HG03558 (cell line): ENCODE measurements at regions not wholly inside any gene's neighbourhood (a gene's known extent, or its start where the extent isn't known, plus 50 kb on each side); places are given as distances from the start of the nearest gene placed in this dataset.
"Not testable (repeated sequence)": the region's sequence is repeated elsewhere in the genome, so short reads cannot be mapped to it uniquely, and the experiment has no call there.

Source experiments
- ATAC-seq: cut with Tn5 transposase; IDR thresholded peaks from one replicate; pipeline ENCODE4 v1.9.1; 2021; ENCODE audit warnings: moderate number of reproducible peaks; ENCODE audit not compliant: unreplicated experiment; ENCODE audit errors: extremely low read depth

DNA sequence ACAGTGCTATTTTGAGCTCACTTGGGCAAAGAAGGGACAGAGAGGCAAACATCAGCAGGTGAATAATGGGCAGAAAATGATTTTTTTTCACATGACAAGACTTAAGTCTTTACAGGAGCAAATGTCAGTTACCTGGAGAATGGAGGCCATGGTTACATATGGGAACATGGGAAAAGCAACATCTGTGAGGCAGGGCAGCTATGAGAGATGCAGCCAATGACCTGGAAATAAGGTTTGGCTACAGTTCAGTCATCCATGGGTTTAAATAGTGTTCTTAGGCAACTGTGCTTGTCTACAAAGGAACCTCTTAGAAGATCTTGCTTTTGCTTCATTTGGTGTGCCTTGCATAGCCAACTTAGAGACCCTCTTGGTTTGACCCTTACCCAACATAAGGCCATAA is 490.2 kb upstream of the LCORL start:
- ATAC-seq = no peak

DNA sequence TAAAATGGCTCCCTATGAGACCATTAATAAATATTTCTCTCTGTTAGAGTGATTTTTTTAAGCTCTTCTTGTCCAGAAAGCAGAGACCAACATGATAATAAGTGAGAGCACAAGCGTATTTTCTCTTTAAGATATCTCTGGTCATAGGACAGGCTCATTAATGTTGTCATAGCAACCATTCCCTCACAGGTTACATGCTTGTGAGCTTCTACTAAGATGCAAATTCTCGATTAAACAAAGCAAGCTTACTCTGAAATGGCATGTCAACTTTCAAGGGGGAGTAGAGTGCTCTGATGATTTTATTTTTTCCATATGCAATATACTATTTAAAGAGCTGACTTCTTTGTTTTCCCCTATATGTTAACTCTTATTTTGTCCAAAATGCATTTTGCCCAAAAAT is 487.2 kb upstream of the LCORL start:
- no peak for ATAC-seq

DNA sequence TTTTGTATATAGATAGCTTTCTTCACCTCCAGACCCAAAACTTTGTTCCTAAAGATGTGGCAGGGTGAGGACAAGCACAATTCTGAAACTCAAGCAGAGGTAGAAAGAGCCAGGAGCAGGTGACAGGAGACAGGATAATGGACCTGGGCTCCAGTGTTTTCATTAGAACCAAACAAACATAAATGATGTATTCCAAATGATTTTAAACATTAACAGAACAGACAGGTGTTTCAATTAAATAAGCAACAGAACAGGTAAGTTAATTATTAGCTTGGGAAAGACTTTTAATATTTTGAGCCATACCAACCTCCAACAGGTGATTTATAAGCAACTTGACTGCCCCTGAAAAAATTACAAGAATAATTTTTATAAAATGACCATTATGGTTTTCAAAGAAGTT is 459.4 kb upstream of the LCORL start:
- ATAC-seq = no peak

DNA sequence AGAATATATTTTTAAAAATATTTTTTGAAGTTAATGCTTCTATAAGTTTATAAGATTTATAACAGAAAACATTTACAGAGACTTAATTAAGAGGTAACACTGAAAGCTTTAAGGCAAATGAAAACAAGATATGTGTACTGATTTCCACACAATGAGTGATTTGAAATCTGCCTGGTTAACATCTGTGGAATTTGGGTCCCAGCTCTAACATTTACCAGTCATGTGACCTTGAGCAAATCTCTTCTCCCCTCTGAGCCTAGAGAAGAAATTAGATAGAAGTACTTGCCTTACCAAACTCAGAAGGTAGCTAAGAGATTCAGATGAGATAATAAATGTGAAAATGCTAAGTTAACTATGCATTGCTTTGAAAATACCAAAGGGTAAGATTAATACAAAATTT is 458.8 kb upstream of the LCORL start:
- ATAC-seq = no peak

DNA sequence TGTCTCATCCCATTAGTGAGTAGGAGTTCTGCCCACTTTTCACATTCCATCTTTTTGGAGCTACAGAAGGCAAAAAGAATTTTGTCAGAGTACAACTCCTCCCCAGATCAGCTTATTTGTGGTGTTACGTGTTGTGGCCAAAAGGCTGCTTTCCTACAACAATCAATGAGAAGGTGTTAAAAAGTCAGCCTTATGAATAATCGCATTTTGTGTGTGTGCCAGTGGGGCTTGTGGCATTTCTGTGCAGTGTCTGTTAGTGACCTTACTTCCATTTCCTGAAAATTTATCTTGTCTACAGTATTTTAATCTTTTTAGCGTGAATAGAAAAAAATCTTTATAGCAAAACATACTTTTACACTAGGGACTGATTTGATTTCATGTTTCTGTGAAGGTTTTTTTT is 458.3 kb upstream of the LCORL start:
- ATAC-seq = no peak

DNA sequence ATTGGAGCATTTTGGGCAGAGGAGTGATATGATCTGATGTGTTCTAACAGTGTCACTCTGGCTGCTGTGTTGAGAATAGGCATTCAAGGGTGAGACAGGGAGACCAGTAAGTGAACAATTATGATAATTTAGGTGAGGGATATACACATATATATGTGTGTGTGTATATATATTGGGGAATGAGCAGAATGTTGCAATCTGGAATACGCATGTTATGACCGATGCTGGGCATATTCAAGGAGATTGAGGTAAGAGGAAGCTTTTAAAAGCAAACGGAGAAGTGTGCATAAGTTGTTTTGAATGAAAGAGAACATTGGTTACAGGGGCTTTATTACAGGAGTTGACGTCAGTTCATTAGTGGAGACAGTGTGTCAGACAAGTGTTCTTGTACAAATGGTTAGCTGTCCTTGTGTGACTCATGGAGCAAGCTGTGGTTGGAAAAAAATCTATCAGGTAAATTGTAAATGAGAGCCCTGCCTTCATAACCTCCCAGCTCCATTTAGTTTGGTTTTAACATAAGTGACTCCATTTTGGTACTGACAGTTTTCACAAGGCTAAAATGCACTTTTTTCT is 442.5 kb upstream of the LCORL start:
- no peak for ATAC-seq

DNA sequence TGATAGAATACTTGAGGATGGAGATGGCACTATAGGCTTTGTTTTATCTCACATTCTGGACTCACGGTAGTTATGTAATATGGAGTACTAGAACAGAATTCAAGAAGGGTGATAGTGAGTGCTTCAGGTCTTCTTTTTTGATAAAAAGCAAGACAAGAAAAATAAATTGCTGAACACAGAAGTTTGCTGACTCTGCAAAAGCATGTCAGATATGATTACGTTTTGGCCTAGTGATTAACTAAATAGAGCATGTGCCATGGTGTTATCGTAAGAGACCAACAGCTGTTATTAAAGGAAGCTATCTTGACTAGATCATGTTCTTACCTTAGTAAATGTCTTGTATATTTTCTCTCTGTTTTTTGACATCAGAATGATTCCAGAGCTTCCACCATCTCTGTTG is 436.9 kb upstream of the LCORL start:
- no peak for ATAC-seq

DNA sequence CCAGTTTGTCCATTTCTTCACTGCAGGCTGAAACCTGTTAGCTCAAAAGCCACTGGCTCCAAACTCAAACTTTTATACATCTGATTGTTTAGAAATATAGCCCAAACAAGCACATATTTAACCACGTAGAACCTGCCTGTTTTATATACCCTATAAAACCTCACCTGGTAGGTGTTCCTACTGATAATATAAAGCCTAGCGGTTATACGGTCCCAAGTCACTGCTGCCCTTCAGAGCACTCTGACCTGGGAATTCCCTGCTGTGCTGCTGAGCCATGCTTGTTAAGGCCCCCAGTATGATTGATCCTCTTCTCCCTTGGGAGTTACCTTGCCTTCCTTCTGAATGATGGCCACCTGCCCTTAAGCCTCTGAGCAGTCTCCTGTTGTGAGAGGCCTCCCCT is 432.8 kb upstream of the LCORL start:
- no peak for ATAC-seq

DNA sequence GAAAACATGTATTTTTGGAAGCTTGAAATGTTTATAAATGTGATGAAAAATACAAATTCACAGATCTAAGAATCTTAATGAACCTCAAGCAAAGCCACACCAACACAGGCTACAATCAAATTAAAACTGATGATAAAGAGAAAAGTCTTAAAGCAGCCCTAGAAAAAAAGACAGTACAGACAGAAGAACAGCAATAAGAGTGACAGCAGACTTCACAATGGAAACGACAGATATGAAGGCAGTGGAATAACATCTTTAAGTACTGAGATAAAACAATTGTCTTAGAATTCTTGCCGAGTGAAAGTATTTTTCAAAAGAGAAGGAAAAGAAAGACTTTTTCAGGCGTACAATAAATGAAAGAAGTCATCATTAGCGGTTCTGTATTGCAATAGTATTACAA is 423.6 kb upstream of the LCORL start:
- no peak for ATAC-seq

DNA sequence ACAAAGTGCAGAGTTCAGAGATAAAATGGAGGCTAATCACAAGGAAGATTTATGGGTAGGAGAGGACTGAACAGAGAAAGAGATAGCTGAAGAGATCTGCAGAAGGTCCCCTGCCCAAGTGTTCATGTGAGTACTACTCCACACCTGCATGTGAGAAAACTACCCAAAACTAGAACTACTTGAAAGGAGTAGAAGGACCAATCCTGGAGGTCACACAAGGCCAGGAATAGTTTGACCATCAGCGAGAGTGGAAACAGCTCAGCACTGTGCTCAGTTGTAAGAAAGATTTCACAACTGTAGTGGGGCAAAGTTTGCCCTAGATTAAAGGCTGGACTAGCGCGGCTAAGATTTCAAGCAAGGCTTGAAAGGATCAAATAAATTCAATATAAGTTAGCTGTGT is 422.7 kb upstream of the LCORL start:
- no peak for ATAC-seq

DNA sequence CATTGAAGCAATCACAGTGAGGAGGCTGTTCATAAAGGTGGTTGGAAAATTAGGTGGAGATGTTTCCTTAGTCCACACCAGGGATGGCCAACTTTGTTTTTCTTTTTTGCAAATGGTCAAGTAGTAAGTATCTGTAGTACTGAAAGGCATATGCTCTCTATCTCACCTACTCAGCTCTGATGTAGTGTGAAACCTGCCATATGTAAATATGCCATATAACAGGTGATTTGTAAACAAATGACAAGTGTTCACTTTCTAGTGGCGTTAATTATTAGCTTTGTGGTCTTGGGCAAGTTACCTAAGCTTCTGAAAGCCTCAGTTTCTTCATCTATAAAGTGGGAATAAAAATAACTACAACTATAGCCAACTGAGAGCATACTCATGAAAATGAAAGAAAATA is 421.4 kb upstream of the LCORL start:
- ATAC-seq = no peak

DNA sequence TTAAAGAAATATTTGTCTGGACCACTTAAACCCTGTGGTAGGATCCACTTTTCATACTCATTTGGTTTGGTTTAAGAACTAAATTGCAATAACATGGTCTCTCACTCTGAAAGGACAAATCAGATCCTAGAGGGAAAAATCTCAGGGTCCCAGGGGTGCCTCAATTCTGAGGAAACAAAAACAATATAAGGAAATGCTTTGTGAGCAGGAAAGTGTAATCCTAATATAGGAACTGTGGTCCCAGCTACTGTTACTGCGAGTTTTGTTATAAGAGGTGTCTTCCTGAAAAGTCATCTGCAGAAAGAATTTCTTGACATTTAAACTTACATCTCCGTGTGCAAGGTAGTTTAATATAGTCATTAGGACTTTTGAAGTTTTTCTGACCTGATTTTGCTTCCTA is 420.1 kb upstream of the LCORL start:
- no peak for ATAC-seq

DNA sequence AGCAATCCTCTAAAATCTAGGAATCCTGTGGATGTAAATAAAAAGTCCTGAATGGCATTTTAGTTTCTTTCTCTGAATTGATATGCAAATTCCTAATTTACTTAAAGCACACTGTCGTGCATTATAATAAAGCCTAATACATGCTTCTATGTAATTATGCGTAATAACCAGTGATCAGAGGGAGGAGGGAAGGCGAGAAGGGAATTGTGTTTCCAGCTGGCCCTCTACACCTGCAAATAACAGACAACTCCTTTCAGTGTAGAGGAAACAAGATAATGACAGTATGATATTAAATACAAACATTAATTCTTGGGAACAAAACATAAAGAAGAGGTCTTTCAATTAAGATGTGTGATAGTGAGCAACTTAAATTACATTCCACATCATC is 419.6 kb upstream of the LCORL start:
- ATAC-seq = no peak

DNA sequence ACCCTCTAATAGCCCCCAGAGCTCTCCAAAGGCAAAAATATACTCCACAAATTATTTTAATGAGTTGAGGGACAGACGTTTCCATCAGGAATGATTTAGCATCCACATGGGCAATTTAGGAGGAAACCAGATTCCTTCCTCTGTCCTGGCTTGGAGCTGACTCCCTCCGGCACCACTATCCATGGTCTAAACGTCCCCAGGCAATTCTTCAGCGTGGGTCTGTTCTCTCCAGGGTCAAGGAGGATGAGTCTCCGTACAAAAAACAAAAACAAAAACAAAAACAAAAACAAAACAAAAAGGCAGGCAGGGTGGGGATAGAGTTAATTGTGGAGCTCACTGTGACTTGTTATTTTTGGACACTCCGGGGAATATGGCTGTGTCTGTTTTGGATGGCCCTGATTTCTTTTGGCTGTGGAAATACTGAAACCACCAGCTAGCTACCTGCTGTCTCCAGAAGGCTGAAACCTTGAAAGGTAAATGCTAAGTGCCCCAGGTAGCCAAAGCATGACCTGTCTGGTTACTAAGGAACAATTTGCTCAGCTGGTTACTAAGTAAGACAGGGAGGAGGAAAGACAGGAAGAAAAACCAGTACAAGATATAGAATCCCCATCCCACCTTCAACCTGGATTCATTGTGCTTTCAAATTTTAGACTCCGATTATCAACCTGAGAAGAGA is 419.1 kb upstream of the LCORL start:
- no peak for ATAC-seq

DNA sequence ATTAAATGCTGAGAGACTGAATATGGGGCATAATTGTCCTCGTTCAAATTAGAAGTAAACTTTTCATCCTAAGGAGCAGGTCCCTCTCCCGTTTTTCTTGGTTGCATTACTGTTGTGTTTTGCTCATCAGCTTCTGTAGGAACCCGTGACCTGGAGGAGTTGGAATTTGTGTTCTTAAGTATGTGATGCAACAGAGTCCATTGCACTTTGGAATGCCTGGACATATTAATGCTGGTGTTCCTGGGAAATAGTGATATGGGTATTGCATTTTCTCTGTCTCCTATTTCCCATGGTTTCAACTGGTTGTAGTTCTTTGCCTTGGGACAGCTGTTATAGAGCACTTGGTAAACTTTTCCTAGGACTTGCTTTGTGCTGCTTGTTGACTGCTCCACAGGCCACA is 417.8 kb upstream of the LCORL start:
- no peak for ATAC-seq

DNA sequence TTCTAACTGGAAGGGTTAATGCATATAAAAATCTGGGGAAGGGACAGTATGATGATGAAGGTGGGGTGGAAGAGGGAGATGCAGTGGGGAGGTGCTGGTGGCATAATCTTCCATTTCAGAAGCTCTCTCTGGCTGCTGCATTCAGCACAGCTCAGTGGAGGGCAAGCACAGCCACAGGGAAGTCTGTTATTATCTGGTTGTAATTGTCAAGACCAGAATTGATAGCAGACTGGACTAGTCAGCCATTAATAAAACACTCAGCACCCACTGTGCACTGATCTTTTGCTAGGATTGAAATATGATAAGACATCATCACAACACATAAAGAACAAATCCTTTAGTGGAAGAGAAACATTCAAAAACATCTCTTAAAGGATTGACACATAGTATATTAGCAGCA is 414.2 kb upstream of the LCORL start:
- no peak for ATAC-seq

DNA sequence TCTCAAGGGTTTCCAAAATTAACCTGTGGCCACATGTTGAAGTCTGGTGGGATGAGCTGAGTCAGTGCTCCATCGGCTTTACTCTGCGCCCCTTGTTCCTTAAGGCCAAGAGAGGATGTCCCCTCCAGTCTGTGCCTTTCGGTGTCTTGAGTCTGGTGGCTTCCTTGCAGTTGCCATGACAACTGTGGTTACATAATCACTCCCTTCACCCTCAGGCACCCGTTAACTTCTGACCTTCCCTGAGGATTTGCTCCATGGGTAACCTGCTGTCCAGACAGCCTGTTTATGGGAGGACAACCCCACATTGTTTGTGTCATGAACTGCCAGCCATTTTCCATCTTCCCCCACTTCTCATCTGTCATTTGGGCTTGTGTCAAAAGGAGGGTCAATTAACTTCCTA is 401.1 kb upstream of the LCORL start:
- ATAC-seq = no peak

DNA sequence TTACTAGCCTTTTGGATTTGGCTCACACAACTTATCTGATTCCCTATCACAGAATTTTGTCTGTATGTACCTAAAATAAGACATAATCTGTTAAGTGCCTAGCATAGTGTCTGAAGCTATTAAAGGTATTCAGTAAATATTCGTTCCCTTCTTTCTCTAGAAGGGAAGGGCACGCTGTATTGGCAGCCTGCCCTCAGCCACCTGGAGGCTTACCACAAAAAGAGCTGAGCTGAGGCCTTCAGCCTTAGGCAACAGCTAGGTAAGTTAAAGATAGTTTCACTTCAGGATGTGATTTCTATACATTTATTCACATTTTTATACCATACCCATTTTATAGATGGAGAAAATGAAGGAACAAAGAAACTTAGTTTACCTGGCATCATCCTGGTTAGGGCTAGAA is 400.0 kb upstream of the LCORL start:
- no peak for ATAC-seq

DNA sequence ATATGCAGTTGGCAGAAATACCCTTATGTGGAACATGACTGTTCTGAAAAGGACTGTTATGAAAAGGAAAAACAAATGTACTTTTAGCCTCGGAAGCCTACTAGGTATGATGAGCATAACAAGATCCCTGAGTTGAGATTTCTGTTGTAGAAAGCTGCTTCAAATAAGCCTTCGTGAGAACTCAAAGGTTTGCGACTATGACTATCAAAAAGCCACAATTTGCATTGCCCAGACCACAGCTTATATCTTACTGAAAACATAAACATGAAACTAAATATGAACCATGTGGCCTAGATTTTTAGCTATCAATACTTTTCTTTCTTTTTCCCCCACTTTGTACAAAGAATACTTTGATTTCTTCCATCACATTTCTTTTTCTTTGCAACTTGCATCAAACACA is 398.2 kb upstream of the LCORL start:
- no peak for ATAC-seq

DNA sequence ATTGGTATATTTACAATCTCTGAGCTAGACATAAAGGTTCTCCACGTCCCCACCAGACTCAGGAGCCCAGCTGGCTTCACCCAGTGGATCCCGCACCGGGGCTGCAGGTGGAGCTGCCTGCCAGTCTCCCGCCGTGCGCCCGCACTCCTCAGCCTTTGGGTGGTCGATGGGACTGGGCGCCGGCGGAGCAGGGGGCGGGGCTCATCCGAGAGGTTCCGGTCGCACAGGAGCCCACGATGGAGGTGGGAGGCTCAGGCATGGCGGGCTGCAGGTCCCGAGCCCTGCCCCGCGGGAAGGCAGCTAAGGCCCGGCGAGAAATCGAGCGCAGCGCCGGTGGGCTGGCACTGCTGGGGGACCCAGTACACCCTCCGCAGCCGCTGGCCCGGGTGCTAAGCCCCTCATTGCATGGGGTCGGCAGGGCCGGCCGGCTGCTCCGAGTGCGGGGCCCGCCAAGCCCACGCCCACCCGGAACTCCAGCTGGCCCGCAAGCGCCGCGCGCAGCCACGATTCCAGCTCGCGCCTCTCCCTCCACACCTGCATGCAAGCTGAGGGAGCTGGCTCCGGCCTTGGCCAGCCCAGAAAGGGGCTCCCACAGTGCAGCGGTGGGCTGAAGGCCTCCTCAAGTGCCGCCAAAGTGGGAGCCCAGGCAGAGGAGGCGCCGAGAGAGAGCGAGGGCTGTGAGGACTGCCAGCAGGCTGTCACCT is 396.8 kb upstream of the LCORL start:
- ATAC-seq = not testable (repeated sequence)

DNA sequence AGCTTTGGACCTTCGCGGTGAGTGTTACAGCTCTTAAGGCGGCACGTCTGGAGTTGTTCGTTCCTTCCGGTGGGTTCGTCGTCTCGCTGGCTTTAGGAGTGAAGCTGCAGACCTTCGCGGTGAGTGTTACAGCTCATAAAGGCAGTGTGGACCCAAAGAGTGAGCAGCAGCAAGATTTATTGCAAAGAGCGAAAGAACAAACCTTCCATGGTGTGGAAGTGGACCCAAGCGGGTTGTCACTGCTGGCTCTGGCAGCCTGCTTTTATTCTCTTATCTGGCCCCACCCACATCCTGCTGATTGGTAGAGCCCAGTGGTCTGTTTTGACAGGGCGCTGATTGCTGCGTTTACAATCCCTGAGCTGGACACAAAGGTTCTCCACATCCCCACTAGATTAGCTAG is 396.1 kb upstream of the LCORL start:
- ATAC-seq = not testable (repeated sequence)

DNA sequence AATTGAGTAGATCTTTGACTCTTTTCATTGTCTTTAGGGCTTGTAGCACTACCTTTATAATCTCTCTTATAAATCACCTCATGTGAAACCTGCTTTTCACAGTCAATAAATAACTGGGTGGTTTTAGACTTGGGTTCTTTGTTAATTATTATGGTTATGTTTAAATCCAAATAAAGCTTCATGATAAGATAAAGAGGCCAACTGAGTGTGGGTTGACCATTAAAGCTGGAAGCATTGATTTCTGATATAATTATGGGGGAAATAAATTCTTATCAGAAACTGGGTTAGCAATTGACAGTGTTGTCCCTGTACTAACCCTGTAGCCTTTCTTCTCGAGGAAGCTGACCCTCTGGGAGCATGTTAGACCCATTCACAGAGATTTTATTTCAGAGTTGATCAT is 384.7 kb upstream of the LCORL start:
- ATAC-seq = no peak
